ENCODE measurements at regions not wholly inside any gene's neighbourhood (a gene's known extent, or its start where the extent isn't known, plus 50 kb on each side); places are given as distances from the start of the nearest gene placed in this dataset.

GRCh38 chr2:23322567-23323197 is 62.3 kb upstream of the KLHL29 start:
- H3K36me3 ChIP-seq, result no peaks in the 10 kb centered on the region
- H3K9me3 ChIP-seq (replicated peaks), result no peaks in the 10 kb centered on the region
- no peaks in the 10 kb centered on the region for H3K4me1 ChIP-seq (replicated peaks)
- H3K27me3 ChIP-seq (replicated peaks), result no peaks in the 10 kb centered on the region
- H3K27ac ChIP-seq, result no peak overlapping the region
- DNase-seq (ENCODE audit: low read depth in 1 of 2, low spot score in 2 of 2), result no peak
- no peak overlapping the region for H3K4me3 ChIP-seq

GRCh38 chr2:23323198-23323916 is 61.6 kb upstream of the KLHL29 start:
- H3K27ac ChIP-seq, result no peak overlapping the region
- no peaks in the 10 kb centered on the region for H3K4me1 ChIP-seq (replicated peaks)
- no peak for DNase-seq (ENCODE audit: low read depth in 1 of 2, low spot score in 2 of 2)
- no peaks in the 10 kb centered on the region for H3K27me3 ChIP-seq (replicated peaks)
- H3K36me3 ChIP-seq, result no peaks in the 10 kb centered on the region
- no peaks in the 10 kb centered on the region for H3K9me3 ChIP-seq (replicated peaks)
- no peak overlapping the region for H3K4me3 ChIP-seq

GRCh38 chr2:23323917-23324680 is 60.9 kb upstream of the KLHL29 start:
- H3K27me3 ChIP-seq (replicated peaks), result no peaks in the 10 kb centered on the region
- no peaks in the 10 kb centered on the region for H3K4me1 ChIP-seq (replicated peaks)
- H3K36me3 ChIP-seq, result no peaks in the 10 kb centered on the region
- H3K4me3 ChIP-seq, result no peak overlapping the region
- no peak for DNase-seq (ENCODE audit: low read depth in 1 of 2, low spot score in 2 of 2)
- no peak overlapping the region for H3K27ac ChIP-seq
- no peaks in the 10 kb centered on the region for H3K9me3 ChIP-seq (replicated peaks)

DNA sequence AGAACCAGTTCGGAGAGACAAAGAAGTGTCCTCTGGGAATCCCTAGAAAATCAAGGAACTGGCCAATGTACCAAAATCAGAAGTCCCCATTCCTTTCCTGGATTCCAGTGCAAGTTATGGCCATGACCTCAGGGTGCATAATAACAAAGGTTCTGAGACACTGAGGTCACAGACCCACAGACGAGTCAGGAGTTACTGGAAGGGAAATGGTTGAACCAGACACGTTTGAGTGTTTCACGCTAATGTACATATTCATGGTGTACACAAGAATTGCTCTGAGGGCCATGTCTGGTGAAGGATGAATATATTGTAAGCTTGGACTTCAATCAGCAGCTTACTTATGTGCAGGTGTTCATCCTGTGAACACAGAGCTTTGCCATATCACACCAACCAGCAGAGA is 58.6 kb upstream of the KLHL29 start:
- H3K27ac ChIP-seq, result no peak overlapping the region
- no peaks in the 10 kb centered on the region for H3K9me3 ChIP-seq (replicated peaks)
- no peaks in the 10 kb centered on the region; the same call in 1 of the 2 replicates for H3K27me3 ChIP-seq (replicated peaks)
- H3K4me3 ChIP-seq, result no peak overlapping the region
- no peak for DNase-seq (ENCODE audit: low read depth in 1 of 2, low spot score in 2 of 2)
- no peaks in the 10 kb centered on the region for H3K4me1 ChIP-seq (replicated peaks)
- H3K36me3 ChIP-seq, result no peaks in the 10 kb centered on the region

DNA sequence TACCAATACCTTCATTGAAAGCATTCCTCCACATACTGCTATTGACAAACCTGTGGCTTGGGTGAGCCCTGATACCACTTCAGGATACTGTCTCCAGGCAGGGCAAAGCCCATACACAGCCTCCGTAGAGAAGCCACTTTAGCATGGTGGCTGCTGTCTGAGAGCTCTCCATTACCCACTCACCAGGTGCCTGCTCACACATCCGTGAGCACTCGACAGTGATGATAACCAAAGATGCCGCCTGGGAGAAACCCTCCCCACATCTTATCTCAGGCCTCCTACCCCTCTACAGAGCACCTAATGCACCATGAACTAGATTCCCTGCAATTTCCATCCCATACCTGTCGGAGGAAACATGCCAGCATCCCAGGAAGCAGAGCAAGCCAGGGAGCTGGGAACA is 57.6 kb upstream of the KLHL29 start:
- no peak for DNase-seq (ENCODE audit: low read depth in 1 of 2, low spot score in 2 of 2)
- H3K4me3 ChIP-seq, result no peak overlapping the region
- no peaks in the 10 kb centered on the region for H3K4me1 ChIP-seq (replicated peaks)
- no peak overlapping the region for H3K27ac ChIP-seq
- H3K9me3 ChIP-seq (replicated peaks), result no peaks in the 10 kb centered on the region
- H3K27me3 ChIP-seq (replicated peaks), result peaks cover 8% of the 10 kb centered on the region
- no peaks in the 10 kb centered on the region for H3K36me3 ChIP-seq

DNA sequence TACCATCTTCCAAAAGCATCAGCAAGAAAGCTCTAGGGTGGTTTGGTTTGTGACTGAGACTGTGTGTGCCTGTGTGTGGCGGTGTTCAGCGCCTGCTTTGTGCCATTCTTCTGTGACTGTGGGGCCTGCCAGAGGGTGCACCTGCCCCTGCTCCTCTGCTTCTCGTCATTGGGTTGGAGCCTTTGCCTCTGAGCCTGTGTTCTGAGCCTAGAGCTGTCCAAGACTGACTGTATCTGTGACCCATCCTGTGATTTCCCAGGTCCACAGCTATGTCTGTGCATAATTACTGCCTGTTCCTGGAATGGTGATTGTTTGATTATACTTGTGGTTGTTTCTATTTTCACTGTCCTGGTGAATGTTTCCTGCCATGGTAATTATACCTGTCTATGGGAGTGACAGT is 57.1 kb upstream of the KLHL29 start:
- Histone ChIP-seq H3K9me3 (replicated peaks) (no peaks in the 10 kb centered on the region), H3K27me3 (replicated peaks) (peaks cover 12% of the 10 kb centered on the region), H3K4me3 (no peak overlapping the region), H3K36me3 (no peaks in the 10 kb centered on the region), H3K27ac (no peak overlapping the region), H3K4me1 (replicated peaks) (no peaks in the 10 kb centered on the region)
- DNase-seq (ENCODE audit: low read depth in 1 of 2, low spot score in 2 of 2), result no peak

GRCh38 chr2:23330214-23330613 is 54.8 kb upstream of the KLHL29 start:
- no peak overlapping the region for H3K4me3 ChIP-seq
- no peaks in the 10 kb centered on the region for H3K4me1 ChIP-seq (replicated peaks)
- H3K27ac ChIP-seq, result no peak overlapping the region
- no peak for DNase-seq (ENCODE audit: low read depth in 1 of 2, low spot score in 2 of 2)
- H3K27me3 ChIP-seq (replicated peaks), result peaks cover 12% of the 10 kb centered on the region
- no peaks in the 10 kb centered on the region for H3K36me3 ChIP-seq
- no peaks in the 10 kb centered on the region for H3K9me3 ChIP-seq (replicated peaks)

Data from SJSA1 (cell line).